NT2/D1 (cell line): ENCODE measurements at regions not wholly inside any gene's neighbourhood (a gene's known extent, or its start where the extent isn't known, plus 50 kb on each side); places are given as distances from the start of the nearest gene placed in this dataset.

Experiments
- SUZ12 ChIP-seq: IDR thresholded peaks from 2 replicates; pipeline ENCODE4 v1.6.1; 2011; ENCODE audit not compliant: insufficient read length, insufficient read depth; ENCODE audit errors: extremely low read depth
- YY1 ChIP-seq: IDR thresholded peaks from 2 replicates; pipeline ENCODE4 v1.6.1; 2011; ENCODE audit not compliant: insufficient read length, insufficient read depth
- ZNF274 ChIP-seq: IDR thresholded peaks from 2 replicates; pipeline ENCODE4 v1.6.1; 2011; ENCODE audit warnings: mild to moderate bottlenecking, low read depth, low read length

DNA sequence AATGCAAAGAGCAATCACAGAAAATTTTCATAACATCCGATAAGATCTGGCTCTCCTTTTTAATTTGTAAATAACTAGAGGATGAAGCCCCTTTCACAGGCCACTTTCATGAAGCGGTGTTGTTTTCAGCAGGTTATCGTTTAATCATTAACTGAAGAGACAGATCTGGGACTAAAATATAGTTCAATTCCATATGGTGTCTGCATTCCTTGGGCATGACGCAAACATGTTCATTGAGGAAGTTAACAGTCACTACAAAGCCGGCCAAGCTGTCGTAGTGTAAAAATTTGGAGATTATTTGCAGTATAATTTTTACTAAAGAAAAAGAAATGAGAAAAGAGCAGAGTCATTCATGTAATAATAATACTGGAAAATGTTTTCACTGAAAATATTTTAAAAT lies 565.2 kb upstream of the ADAMTS5 start:
- TF ChIP-seq YY1 (no peak), SUZ12 (no peak), ZNF274 (no peak)
